UCSD-AML1 (cell line): ENCODE measurements at regions not wholly inside any gene's neighbourhood (a gene's known extent, or its start where the extent isn't known, plus 50 kb on each side); places are given as distances from the start of the nearest gene placed in this dataset.

Experiments
- DNase-seq: peaks from one replicate; lab custom pipeline; 2025; ENCODE audit not compliant: unreplicated experiment; lab: John Stamatoyannopoulos, UW

- no peak for DNase-seq
These were observed 183.3 kb upstream of the ROPN1 start for GRCh38 chr3:124174910-124175874.

- DNase-seq: no peak
These were observed 185.1 kb upstream of the ROPN1 start for GRCh38 chr3:124177071-124177470.

GRCh38 chr3:124178531-124178930, 186.6 kb upstream of the ROPN1 start:
- no peak for DNase-seq

GRCh38 chr3:124200407-124200806, 208.5 kb upstream of the ROPN1 start:
- no peak for DNase-seq

- no peak for DNase-seq
These were observed 209.3 kb upstream of the ROPN1 start for GRCh38 chr3:124201226-124201625.

- DNase-seq: no peak
These were observed 209.9 kb upstream of the ROPN1 start for GRCh38 chr3:124201786-124202185.

GRCh38 chr3:124202754-124203153, 210.8 kb upstream of the ROPN1 start:
- no peak for DNase-seq

GRCh38 chr3:124203292-124203691, 211.4 kb upstream of the ROPN1 start:
- DNase-seq: no peak

- DNase-seq: no peak
These were observed 214.5 kb upstream of the ROPN1 start for GRCh38 chr3:124206225-124207055.

- no peak for DNase-seq
These were observed 215.2 kb upstream of the ROPN1 start for GRCh38 chr3:124207077-124207476.

GRCh38 chr3:124207873-124208485, 216.1 kb upstream of the ROPN1 start:
- DNase-seq: no peak

GRCh38 chr3:124209426-124209825, 217.5 kb upstream of the ROPN1 start:
- DNase-seq: no peak

- DNase-seq: no peak
These were observed 219.0 kb upstream of the ROPN1 start for GRCh38 chr3:124210899-124211298.

GRCh38 chr3:124213641-124214040, 221.7 kb upstream of the ROPN1 start:
- no peak for DNase-seq

- peak; percentile 39 for DNase-seq
These were observed 225.6 kb upstream of the ROPN1 start for GRCh38 chr3:124217542-124217941.

GRCh38 chr3:124221422-124221821, 229.5 kb upstream of the ROPN1 start:
- no peak for DNase-seq

GRCh38 chr3:124223853-124224252, 231.9 kb upstream of the ROPN1 start:
- no peak for DNase-seq

- DNase-seq: no peak
These were observed 235.3 kb upstream of the ROPN1 start for GRCh38 chr3:124227150-124227630.

GRCh38 chr3:124229420-124229819, 237.5 kb upstream of the ROPN1 start:
- DNase-seq: no peak

- DNase-seq: no peak
These were observed 237.9 kb upstream of the ROPN1 start for GRCh38 chr3:124229836-124230235.

GRCh38 chr3:124230432-124230831, 238.5 kb upstream of the ROPN1 start:
- DNase-seq: no peak
